Body of pancreas (tissue), 4 donors: ENCODE measurements at regions not wholly inside any gene's neighbourhood (a gene's known extent, or its start where the extent isn't known, plus 50 kb on each side); places are given as distances from the start of the nearest gene placed in this dataset.

Experiments
- CTCF ChIP-seq, 7 experiments: fragments of 450-650 bp in 4 of 7; fragments of 200-600 bp in 3 of 7; sonication (generic) in 3 of 7; IDR thresholded peaks; one replicate each; pipeline ENCODE4 v1.5.1; 2016 to 2019; ENCODE audit warnings: antibody characterized with exemption in 7 of 7
- POLR2A ChIP-seq, 3 donors: fragments of 450-650 bp; IDR thresholded peaks; one replicate each; pipeline ENCODE4 v1.6.1; 2016; ENCODE audit warnings: antibody characterized with exemption in 3 of 3, mild to moderate bottlenecking in 2 of 3

GRCh38 chr3:1531981-1532380 lies 439.2 kb downstream of the CNTN6 start:
- TF ChIP-seq CTCF (IDR thresholded peaks at IDR 0.05) (no peak), POLR2A (IDR thresholded peaks at IDR 0.05) (no peak)
